Liver (tissue), 8 donors: ENCODE measurements at regions not wholly inside any gene's neighbourhood (a gene's known extent, or its start where the extent isn't known, plus 50 kb on each side); places are given as distances from the start of the nearest gene placed in this dataset.

Experiments used
- DNase-seq: peaks from one replicate; pipeline ENCODE4 v3.0.0-alpha.2; 2017; ENCODE audit warnings: low spot score
- H3K27ac ChIP-seq, 2 donors: one replicate each; pipeline ENCODE4 v1.7.0; 2013; ENCODE audit warnings: inconsistent platforms in 2 of 2, low read length in 2 of 2, control low read depth in 1 of 2, low read depth in 1 of 2, mild to moderate bottlenecking in 1 of 2
- H3K27me3 ChIP-seq, 4 donors: one replicate each; pipeline versions ENCODE4 v1.6.1 to v1.7.0; 2013; ENCODE audit warnings: low read length in 3 of 4, inconsistent platforms in 1 of 4, mild to moderate bottlenecking in 1 of 4, moderate library complexity in 1 of 4; ENCODE audit not compliant: control insufficient read depth in 4 of 4, insufficient read depth in 4 of 4
- H3K36me3 ChIP-seq, 4 donors: one replicate each; pipeline versions ENCODE4 v1.6.1 to v1.7.0; 2013; ENCODE audit warnings: low read length in 3 of 4, mild to moderate bottlenecking in 3 of 4, low read depth in 1 of 4, moderate library complexity in 1 of 4; ENCODE audit not compliant: control insufficient read depth in 4 of 4, insufficient read depth in 3 of 4
- H3K4me1 ChIP-seq, 4 donors: one replicate each; pipeline versions ENCODE4 v1.6.1 to v1.7.0; 2013; ENCODE audit warnings: low read length in 3 of 4, mild to moderate bottlenecking in 3 of 4, moderate library complexity in 1 of 4; ENCODE audit not compliant: control insufficient read depth in 4 of 4, insufficient read depth in 4 of 4
- H3K4me3 ChIP-seq, 3 donors: one replicate each; pipeline versions ENCODE4 v1.6.1 to v1.7.0; 2013; ENCODE audit warnings: low read length in 3 of 3, control low read depth in 1 of 3, low read depth in 1 of 3, mild to moderate bottlenecking in 1 of 3
- H3K9ac ChIP-seq, 2 donors: one replicate each; pipeline ENCODE4 v1.7.0; 2013; ENCODE audit warnings: low read length in 2 of 2, mild to moderate bottlenecking in 2 of 2, moderate library complexity in 2 of 2, control low read depth in 1 of 2, low read depth in 1 of 2
- H3K9me3 ChIP-seq, 4 donors: one replicate each; pipeline versions ENCODE4 v1.6.1 to v1.7.0; 2013; ENCODE audit warnings: low read length in 3 of 4; ENCODE audit not compliant: control insufficient read depth in 4 of 4
- EGR1 ChIP-seq, 2 donors: IDR thresholded peaks; 2 replicates each; pipeline ENCODE4 v1.6.1; 2016 to 2018; ENCODE audit warnings: antibody characterized with exemption in 2 of 2, low read depth in 2 of 2
- FOXA1 ChIP-seq: IDR thresholded peaks from 2 replicates; pipeline ENCODE4 v1.6.1; 2016; ENCODE audit warnings: antibody characterized with exemption
- FOXA2 ChIP-seq: IDR thresholded peaks from 2 replicates; pipeline ENCODE4 v1.6.1; 2016; ENCODE audit warnings: antibody characterized with exemption
- GABPA ChIP-seq, 2 donors: IDR thresholded peaks in 1 of 2; conservative IDR thresholded peaks in 1 of 2; 2 replicates each; pipeline ENCODE4 v1.6.1; 2016; ENCODE audit warnings: antibody characterized with exemption in 2 of 2, mild to moderate bottlenecking in 1 of 2, moderate library complexity in 1 of 2
- HNF4G ChIP-seq: IDR thresholded peaks from 2 replicates; pipeline ENCODE4 v1.6.1; 2016; ENCODE audit warnings: antibody characterized with exemption
- NR2F2 ChIP-seq: IDR thresholded peaks from 2 replicates; pipeline ENCODE4 v1.6.1; 2016; ENCODE audit warnings: antibody characterized with exemption
- RAD21 ChIP-seq, 2 donors: IDR thresholded peaks; 2 replicates each; pipeline ENCODE4 v1.6.1; 2016; ENCODE audit warnings: antibody characterized with exemption in 2 of 2, mild to moderate bottlenecking in 2 of 2
- RXRA ChIP-seq, 2 donors: IDR thresholded peaks; 2 replicates each; pipeline ENCODE4 v1.6.1; 2017 to 2018; ENCODE audit warnings: antibody characterized with exemption in 2 of 2, mild to moderate bottlenecking in 1 of 2
- SP1 ChIP-seq: IDR thresholded peaks from 2 replicates; pipeline ENCODE4 v1.6.1; 2018; ENCODE audit warnings: antibody characterized with exemption, mild to moderate bottlenecking
- TAF1 ChIP-seq: conservative IDR thresholded peaks from 2 replicates; pipeline ENCODE4 v1.6.1; 2016; ENCODE audit warnings: antibody characterized with exemption, mild to moderate bottlenecking
- YY1 ChIP-seq: IDR thresholded peaks from 2 replicates; pipeline ENCODE4 v1.6.1; 2016; ENCODE audit warnings: antibody characterized with exemption, mild to moderate bottlenecking
- WGBS: extraction: QIAGEN DNeasy Blood & Tissue Kit; methylation state at CpG from one replicate; pipeline ENCODE4 v1.1.7; 2013; 5-methylcytosine and 5-hydroxymethylcytosine counted together
- TF ChIP-seq, protein P1 (sequence below): IDR thresholded peaks from 2 replicates; pipeline ENCODE4 v1.6.1; 2016; ENCODE audit warnings: antibody characterized with exemption
- TF ChIP-seq, protein P2 (sequence below): IDR thresholded peaks from 2 replicates; pipeline ENCODE4 v1.6.1; 2016; ENCODE audit warnings: antibody characterized with exemption
- TF ChIP-seq, protein P3 (sequence below): fragments of 150-350 bp; IDR thresholded peaks from 2 replicates; pipeline ENCODE4 v1.5.1; 2017; ENCODE audit warnings: improper control_type of control experiment, low read depth, low read length; ENCODE audit not compliant: missing input control
- TF ChIP-seq, protein P4 (sequence below): IDR thresholded peaks from 2 replicates; pipeline ENCODE4 v1.6.1; 2016; ENCODE audit warnings: antibody characterized with exemption
- TF ChIP-seq, protein P5 (sequence below): IDR thresholded peaks from 2 replicates; pipeline ENCODE4 v1.6.1; 2016; ENCODE audit warnings: antibody characterized with exemption, mild to moderate bottlenecking
- donor health status: healthy.
- donor health status: healthy.
- donor health status: healthy.
- donor health status: healthy.
- donor health status: healthy.

DNA sequence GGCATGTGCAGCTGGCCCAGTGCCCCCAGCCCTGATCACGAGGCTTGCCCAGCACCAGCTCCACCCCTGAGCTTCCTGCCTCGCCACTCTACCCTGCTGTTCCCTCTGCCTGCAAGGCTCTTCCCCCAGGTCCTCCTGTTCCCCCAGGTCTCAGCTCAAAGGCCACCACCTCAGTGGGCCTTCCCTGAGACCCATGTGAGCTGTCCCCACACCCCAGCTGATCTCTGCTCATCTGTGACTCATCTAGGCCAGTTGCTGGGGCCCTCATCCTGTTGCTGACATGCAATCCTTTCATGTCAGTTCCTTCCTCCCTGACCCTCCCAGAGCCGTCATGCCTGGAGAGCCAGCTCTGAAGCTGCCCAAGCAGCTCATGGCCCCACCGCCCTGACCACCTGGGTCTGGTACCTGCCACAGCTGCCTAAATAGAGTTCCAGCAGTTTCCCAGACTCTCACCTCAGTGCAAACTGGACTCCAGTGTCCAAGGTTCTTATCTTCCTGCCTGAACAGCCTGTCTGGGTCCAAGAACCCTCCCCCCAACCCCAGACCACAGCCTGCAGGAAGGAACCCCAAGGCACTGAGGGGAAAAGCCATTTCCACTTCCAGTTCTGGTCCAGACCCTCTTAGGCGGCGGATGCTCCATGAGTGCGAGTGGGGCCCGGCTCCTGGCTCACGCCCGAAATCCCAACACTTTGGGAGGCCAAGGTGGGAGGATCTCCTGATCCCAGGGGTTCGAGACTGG lies 116.6 kb upstream of the IQSEC1 start:
- WGBS, result 82% methylated on average over 11 of the region's 11 CpGs
- peaks cover 0 to 8% (median 3%) of the 10 kb centered on the region in 4 donors for H3K4me1 ChIP-seq
- no peak for DNase-seq
- no peaks in the 10 kb centered on the region for H3K9me3 ChIP-seq
- no peaks in the 10 kb centered on the region for H3K27me3 ChIP-seq
- H3K9ac ChIP-seq, result no peak overlapping the region
- H3K4me3 ChIP-seq, result no peak overlapping the region
- H3K36me3 ChIP-seq, result no peaks in the 10 kb centered on the region
- no peak overlapping the region for H3K27ac ChIP-seq
- TF ChIP-seq HNF4G (no peak), TAF1 (no peak), FOXA1 (no peak), SP1 (no peak), FOXA2 (no peak), EGR1 (IDR thresholded peaks at IDR 0.05; ENCODE audit: low read depth in 2 of 2) (no peak), GABPA (IDR thresholded peaks at IDR 0.05 in 1 of 2, conservative IDR thresholded peaks at IDR 0.05 in 1 of 2) (no peak), RXRA (IDR thresholded peaks at IDR 0.05) (no peak), RAD21 (IDR thresholded peaks at IDR 0.05) (no peak), YY1 (no peak), NR2F2 (no peak)
- TF ChIP-seq, protein P1, sequence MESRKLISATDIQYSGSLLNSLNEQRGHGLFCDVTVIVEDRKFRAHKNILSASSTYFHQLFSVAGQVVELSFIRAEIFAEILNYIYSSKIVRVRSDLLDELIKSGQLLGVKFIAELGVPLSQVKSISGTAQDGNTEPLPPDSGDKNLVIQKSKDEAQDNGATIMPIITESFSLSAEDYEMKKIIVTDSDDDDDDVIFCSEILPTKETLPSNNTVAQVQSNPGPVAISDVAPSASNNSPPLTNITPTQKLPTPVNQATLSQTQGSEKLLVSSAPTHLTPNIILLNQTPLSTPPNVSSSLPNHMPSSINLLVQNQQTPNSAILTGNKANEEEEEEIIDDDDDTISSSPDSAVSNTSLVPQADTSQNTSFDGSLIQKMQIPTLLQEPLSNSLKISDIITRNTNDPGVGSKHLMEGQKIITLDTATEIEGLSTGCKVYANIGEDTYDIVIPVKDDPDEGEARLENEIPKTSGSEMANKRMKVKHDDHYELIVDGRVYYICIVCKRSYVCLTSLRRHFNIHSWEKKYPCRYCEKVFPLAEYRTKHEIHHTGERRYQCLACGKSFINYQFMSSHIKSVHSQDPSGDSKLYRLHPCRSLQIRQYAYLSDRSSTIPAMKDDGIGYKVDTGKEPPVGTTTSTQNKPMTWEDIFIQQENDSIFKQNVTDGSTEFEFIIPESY, result no peak
- TF ChIP-seq, protein P2, sequence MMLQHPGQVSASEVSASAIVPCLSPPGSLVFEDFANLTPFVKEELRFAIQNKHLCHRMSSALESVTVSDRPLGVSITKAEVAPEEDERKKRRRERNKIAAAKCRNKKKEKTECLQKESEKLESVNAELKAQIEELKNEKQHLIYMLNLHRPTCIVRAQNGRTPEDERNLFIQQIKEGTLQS, result no peak
- TF ChIP-seq, protein P3, sequence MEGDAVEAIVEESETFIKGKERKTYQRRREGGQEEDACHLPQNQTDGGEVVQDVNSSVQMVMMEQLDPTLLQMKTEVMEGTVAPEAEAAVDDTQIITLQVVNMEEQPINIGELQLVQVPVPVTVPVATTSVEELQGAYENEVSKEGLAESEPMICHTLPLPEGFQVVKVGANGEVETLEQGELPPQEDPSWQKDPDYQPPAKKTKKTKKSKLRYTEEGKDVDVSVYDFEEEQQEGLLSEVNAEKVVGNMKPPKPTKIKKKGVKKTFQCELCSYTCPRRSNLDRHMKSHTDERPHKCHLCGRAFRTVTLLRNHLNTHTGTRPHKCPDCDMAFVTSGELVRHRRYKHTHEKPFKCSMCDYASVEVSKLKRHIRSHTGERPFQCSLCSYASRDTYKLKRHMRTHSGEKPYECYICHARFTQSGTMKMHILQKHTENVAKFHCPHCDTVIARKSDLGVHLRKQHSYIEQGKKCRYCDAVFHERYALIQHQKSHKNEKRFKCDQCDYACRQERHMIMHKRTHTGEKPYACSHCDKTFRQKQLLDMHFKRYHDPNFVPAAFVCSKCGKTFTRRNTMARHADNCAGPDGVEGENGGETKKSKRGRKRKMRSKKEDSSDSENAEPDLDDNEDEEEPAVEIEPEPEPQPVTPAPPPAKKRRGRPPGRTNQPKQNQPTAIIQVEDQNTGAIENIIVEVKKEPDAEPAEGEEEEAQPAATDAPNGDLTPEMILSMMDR, result no peak
- TF ChIP-seq, protein P4, sequence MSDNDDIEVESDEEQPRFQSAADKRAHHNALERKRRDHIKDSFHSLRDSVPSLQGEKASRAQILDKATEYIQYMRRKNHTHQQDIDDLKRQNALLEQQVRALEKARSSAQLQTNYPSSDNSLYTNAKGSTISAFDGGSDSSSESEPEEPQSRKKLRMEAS, result no peak
- TF ChIP-seq, protein P5, sequence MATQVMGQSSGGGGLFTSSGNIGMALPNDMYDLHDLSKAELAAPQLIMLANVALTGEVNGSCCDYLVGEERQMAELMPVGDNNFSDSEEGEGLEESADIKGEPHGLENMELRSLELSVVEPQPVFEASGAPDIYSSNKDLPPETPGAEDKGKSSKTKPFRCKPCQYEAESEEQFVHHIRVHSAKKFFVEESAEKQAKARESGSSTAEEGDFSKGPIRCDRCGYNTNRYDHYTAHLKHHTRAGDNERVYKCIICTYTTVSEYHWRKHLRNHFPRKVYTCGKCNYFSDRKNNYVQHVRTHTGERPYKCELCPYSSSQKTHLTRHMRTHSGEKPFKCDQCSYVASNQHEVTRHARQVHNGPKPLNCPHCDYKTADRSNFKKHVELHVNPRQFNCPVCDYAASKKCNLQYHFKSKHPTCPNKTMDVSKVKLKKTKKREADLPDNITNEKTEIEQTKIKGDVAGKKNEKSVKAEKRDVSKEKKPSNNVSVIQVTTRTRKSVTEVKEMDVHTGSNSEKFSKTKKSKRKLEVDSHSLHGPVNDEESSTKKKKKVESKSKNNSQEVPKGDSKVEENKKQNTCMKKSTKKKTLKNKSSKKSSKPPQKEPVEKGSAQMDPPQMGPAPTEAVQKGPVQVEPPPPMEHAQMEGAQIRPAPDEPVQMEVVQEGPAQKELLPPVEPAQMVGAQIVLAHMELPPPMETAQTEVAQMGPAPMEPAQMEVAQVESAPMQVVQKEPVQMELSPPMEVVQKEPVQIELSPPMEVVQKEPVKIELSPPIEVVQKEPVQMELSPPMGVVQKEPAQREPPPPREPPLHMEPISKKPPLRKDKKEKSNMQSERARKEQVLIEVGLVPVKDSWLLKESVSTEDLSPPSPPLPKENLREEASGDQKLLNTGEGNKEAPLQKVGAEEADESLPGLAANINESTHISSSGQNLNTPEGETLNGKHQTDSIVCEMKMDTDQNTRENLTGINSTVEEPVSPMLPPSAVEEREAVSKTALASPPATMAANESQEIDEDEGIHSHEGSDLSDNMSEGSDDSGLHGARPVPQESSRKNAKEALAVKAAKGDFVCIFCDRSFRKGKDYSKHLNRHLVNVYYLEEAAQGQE, result no peak
